Umbilical cord (tissue), 1 donor: ENCODE measurements at regions not wholly inside any gene's neighbourhood (a gene's known extent, or its start where the extent isn't known, plus 50 kb on each side); places are given as distances from the start of the nearest gene placed in this dataset.

ENCODE experiments used
- DNase-seq: peaks from one replicate; pipeline ENCODE4 v3.0.0-alpha.2; 2015; ENCODE audit warnings: low spot score

DNA sequence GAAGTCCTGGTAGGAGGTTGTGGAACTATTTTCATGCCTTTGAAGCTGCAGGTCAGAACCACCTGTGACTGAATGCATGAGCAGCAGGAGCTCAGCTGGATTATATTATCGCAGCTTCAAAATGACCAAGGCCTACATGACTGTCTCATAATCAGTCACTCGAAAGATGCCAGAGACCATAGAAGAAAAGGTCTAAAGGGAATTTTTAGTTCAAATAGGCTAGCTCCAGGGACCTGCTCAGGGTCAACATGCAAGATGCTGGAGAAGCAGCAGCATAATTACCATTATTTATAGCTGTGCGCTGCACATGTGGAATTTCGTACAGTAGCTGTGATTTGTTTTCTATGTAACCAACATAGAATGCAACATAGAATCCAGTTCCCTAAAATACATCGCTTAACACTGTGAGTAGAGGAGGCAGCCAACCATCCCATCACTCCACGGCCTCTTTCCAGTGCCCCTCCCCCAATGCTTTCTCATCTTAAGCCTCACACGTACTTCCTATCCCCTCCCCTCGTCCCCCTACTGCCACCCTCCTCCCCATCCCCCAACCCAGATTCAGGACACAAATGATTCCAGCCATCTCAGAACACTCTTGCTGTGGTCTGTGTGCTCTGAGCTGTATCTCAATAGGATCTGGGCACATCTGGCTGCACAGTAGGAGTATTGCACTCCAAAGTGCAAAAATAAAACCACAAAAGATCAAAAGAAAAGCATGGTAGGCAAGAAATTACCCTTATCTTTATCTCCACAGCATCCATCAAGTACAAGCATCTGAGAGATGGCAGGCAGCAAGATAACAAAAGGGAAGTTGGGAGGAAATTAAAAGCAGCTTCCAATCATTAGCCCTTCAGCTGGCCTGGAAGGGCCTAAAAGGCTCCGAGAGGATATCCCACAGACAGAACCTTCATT, 352.8 kb upstream of the SEMA6D start:
- peak; percentile 94 for DNase-seq

DNA sequence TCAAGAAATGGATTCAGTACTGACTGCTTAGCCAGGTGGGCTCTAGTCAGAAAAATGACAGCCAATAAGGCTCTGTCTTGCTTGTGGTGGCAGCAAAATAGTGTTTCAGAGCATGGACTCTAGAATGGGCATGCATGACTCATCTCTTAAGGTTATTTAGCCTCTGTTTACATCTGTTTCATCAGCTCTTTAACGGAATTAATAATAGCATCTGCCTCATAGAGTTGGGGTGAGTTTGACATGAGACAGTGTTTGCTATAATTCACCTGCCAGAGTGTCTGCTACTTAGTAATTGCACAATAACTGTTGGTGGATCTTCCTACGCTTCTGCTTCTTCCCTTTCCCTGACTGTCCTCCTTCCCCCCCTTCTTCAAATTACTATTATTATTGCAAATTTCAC, 350.4 kb upstream of the SEMA6D start:
- peak; percentile 36 for DNase-seq

DNA sequence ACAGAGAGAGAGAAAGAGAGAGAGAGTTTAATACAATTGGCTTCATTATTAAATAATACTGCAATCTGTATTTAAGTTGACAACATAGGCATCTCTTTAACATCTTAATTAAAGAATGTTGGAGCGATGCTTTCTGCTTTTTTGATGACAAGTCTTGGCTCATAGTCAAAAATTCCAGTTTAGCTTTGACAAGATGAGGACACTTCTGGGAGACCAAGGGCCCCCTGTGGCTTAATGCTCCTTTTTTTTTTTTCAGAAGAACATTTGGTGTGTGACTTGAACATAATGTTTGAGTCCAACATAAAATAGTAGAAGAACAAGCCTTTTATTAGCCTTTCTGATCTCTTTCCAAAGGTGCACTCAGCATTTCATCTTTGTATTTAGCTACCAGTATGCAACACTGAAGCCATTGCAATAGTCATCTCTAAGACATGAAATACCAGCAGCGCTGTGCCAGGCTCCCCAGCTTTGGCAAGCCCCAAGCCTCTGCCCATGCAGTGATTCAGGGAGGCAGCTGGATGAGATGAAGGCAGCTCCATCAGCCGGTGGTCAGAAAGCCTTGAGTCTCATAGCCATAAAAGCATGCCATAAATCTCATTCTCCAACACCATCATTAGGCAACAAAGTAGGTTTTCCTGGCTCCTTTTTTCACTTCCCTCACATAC, 349.4 kb upstream of the SEMA6D start:
- DNase-seq, result no peak

DNA sequence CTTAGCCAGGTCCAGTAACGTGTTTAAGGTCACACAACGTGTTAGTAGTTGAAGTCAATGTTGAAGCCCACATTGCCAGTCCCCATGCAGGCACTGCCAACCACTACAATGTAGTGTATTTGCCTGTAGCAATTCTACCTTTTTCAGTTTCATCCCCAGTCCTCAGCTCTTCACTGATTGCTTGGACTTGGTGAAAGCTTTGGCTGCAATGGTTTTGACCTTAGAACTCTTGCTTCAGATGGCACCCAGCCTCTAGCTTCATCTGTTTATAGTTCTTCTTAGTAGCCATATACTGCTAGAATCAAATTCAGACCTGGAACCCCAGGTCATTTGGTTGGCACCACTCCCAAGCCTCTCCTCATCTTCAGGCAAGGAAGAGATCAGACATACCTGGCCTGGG, 345.4 kb upstream of the SEMA6D start:
- DNase-seq, result no peak

DNA sequence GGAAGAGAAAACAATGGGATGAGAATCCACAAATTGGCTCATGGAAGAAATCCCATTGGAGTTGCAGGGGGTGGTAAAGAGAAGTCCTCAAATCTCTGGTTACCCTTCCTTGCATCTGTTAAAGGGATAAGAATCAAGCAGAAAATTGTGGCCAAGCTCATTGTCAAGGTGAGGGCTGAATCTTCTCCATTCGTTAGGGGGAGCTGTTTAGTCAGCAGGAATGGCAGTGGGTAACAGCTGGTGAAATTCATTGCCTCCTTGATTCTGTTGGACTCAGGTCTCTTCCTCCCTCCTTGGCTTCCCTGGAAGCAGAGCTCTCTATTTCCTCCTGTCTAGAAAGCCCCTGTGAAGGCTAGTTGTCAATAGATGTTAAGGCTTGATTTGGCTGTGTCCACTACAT, 343.1 kb upstream of the SEMA6D start:
- no peak for DNase-seq

DNA sequence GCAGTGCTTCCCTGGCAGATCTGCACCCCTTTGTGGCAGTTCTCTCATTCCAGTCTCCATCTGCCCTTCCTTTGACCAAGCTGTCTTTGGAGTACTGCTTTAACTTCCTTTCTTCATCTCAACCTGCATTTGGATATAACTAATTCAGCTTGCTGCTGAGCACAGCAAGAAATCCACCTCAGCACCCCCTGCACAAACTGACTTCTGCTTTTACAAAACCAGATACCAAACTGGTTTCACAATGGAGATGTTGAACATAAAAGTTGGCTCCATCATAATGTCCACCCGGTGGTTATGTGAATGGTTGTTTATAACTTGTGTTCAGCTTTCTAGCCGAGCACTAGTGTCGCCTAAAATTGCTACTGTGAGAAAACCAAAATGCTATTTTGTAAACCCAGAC, 341.1 kb upstream of the SEMA6D start:
- no peak for DNase-seq

DNA sequence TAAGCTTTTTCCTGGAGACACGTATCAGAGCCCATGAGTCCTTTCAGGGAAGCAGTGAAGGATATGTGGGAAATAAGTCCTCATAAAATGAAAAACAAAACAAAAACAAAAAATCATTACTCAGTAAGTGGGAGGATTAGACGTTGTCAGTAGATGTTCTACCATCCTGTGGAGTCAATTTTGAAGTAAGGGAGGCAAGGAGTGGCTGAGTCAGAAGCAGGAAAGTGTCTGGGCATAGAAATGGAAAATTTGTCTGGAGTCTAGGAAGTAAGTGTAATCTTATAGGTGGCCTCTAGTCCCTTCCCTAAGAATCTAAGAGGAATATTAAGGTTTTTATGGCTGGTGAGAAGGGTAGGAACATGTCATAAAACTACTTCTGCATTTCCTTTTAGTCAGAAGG, 339.8 kb upstream of the SEMA6D start:
- no peak for DNase-seq

DNA sequence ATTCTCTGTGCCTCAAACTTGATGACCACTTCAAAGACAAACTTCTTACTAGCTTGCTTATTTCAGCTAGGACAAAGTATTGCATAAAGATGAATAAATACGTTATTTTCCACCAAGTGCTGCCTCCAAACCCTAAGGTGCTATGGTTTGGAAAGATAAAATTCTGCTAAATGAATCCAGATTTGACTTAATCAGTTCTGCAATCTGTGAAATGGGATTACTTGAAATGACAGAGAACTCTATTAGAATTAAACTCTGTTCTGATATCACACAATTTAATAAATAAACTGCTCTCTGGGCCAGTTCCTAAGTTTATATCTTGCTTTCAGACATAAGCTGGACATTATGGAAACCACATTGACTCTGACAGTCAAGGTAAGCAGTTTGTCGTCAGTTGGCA, 338.8 kb upstream of the SEMA6D start:
- no peak for DNase-seq

DNA sequence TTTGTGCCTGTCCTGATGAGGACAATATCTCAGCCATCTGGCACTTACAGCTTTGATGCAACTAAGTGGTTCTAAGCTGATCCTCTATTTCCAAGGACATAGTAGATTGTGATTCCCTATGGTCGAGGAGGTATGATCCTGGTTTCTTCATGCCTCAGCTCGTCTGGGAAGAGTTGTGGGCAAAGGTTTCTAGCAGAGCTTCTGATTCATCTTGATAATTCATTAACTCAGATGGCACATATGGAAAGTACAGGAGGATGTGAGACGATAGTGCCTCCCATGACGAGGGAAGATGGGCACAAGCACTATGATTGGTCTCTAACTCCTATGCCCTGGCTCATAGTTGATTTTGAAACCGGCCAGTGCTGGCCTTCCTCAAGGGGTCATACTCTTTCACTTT, 334.2 kb upstream of the SEMA6D start:
- DNase-seq, result no peak

DNA sequence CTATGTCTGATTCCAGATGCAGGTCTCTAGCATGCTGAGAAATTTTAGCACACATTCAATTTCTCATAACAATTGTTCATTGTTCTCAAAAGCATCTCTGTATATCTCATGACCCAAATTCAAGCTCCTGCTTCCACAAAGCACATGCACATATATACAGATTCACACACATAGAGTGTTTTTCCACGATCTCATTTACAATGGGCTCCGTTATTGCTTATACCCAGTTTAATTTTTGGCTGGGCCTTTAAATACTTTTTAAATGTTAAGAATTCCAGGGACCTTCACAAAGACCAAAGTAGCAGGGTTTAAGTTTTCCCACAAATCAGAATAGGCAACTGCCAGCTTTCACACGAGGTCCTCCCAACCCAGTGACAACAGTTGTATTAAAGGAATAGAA, 333.5 kb upstream of the SEMA6D start:
- no peak for DNase-seq

DNA sequence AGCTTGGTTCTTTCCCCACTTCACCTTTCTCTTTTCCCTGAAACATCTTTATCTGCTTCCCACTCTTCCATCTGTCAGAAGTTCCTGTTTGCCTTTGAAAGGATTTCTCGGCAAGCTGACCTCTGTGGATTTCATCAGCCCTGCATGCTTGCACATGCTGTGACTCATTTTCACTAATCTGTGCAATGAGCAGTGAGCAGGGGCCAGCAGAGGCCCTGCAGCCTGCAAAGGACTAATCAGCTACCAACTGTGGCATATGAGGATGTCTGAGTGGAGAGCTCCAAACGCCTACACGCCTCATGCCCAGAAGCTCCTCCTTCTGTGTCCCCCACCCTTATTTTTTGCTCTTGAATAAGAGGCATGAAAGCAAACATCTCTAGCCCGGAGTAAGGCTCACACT, 333.0 kb upstream of the SEMA6D start:
- peak; percentile 73 for DNase-seq

DNA sequence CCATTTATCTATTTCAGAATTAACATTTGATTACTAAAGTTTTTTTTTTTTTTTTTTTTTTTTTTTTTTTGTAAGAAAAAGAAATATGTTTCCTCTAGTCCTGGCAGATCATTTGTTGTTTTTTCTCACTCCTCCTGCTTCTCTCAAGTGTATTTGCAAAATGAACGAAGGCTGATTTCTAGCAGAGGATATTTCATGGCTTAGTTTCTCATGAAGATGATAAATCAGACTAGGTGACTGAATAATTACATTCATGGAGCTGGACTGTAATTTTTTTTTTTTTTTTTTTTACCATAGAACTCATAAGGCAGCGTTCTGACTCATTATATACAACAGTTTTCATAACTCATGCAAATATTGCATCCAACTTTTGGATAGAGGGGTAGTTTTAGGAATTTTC, 332.5 kb upstream of the SEMA6D start:
- no peak for DNase-seq

DNA sequence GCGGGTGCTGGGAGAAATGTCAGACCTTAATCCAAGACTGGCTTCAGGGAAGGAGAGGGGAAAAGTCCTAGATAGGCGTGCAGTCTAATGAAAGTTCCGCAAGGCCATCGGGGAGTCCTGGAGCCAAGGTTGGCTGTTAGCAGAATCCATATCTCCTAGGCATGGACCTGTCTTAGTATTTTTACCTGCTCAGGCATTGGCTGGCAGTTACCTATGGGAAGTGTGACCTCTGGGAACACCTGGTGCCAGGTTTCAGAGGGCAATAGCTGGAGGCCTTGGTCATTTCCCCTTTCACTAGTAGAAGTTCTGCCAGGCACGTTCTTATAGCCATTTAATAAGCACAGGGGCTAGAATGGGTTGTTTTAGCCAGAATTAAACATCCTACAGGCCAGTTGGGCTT, 330.8 kb upstream of the SEMA6D start:
- no peak for DNase-seq

DNA sequence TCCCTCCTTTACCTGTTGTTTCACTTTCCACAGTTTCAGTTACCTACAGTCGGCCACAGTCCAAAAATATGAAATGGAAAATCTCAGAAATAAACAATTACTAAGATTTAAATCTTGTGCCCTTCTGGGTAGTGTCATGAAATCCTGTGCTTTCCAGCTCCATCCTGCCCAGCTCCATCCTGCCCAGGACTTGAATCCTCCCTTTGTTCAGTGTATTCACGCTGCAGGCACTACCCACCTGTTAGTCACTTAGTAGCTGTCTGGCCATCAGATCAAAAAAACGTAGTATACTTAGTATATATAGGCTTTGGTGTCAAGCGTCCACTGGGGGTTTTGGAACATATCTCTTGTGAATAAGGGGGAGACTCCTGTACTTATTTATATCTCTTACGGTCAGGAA, 329.0 kb upstream of the SEMA6D start:
- DNase-seq, result no peak

DNA sequence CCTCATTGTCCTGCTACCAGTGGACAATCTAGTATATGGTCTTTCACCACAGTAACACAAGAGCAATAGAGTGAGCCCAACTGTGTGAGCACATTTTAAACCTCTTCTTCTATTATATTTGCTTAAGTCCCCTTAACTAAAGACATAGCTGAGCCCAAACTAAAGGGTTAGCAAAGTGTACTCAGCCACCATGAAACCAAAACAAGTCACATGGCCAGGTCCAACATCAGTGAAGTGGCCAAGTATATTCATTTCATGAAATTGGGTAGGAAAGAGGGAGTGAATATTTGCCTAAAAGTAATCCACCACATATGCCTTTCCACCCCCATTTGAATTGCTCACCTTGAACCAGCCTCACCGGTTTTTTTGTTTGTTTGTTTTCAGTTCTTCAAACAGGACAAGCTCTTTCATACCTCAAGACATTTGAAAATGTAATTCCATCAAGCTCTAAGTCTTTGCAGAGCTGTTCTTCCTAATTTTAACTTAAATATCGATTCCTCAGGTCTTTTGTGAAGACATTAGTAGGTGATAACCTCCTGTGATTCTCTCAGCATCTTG, 327.0 kb upstream of the SEMA6D start:
- no peak for DNase-seq

DNA sequence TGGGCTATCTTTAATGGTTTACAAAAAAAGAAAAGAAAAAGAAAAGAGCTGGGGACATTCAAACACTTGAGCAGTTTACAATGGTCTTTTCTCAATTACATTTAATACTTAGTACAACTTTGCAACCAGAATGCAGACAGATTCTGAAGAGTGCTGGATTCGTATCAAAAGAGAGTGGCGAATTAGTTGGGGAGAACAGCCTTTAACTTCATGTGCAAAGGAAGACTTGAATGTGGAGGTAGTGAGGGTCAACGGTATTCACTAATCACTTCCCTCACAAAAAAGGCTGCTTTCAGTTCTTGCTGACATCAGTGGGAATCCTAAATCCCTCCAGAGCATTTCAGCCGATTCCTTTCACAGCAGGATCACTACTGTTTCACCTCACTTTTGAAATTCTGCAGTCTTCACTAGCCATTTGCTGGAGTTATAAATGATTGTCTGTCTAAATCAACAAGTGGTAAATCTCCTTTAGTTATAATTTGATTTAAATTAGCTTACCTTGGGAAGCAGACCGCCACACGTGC, 323.0 kb upstream of the SEMA6D start:
- DNase-seq, result no peak

DNA sequence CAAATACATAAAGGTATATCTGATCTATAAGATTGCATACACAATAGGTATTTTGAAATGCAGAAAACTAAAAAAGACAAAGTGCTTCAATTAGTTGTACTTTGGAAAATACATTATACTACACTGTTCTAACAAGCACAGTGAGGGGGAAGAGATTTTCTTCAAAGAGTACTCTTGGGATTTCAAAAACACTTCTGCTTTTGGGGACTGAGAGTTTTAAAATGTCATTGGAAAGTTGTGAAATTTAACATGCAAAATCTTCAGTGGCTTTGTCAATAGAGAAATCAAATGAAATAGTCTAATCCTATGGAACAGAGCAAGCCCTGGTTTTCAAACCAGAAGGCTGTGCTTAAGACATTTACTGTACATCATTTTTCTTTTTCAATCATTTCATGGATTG, 322.2 kb upstream of the SEMA6D start:
- DNase-seq, result no peak

DNA sequence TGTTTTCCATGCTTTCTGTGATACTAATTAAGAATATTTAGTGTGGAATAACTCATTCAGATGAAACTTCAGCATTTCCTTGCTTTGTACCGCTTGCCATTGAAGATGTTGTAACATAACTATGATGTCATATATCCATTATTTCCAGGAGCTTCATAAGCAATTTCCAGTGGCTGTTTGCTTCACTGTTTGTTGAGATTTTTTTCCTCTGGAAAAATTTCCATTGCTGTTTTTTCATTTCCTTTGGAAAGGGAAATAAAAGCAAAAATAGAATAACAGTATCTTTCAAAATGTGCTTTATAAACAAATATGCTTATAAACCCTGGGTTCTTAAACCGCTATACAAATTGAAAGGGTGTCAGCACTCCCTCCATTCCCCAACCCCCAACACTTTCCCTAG, 319.6 kb upstream of the SEMA6D start:
- no peak for DNase-seq

DNA sequence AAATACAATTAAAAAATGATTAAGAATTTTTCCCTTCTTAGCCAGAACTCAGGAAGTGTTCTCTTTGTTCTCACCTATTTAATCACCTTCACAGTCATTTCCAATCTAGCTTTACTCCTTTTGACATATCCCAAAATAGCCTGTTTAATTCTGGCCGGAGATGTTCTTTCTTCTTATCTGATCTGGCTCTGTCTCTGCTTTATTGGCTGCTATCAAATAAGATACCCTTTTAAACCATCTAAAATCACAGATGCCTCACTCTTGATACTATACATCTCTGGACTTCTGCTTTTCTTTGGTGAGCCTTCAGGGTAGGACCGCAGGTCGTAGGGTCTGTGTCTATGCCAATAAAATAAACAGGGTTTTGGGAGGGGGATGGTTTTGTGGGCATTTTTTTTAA, 319.2 kb upstream of the SEMA6D start:
- DNase-seq, result no peak

DNA sequence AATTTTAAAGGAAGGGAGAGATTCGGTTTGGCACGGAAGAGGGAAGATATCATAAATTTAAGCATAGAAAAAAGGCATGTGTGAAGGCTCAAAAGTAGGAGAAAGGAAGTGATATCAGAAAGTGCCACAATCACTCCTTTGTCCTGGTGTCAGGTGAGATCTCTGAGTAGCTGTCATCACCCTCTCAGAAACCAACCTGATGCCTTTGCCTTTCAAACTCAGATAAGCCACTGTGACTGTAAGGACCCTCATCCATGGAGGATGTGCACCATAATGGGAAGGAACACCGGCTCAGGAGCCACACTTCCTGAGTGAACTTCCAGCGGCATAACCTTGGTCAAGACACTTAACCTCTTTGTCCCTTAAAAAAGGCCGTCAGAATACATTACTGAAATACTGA, 318.7 kb upstream of the SEMA6D start:
- DNase-seq, result no peak

DNA sequence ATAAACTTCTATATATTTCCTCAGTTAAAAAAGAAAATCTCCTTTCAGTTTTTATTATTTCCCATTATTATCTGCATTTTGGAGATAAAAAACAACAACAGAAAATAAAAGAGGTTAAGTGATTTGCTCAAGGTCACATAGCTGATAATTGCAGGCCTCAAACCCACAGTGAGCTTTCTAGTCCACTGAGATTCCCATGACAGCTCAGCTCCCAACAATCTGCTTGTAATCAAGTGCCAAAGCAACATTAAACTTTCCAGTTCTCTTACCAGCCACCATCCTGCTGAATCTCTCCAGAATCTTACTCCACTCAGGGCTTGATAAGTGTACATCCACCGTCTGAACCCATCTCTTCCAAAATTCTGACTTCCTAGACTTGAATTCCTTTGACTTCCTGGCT, 318.2 kb upstream of the SEMA6D start:
- no peak for DNase-seq

DNA sequence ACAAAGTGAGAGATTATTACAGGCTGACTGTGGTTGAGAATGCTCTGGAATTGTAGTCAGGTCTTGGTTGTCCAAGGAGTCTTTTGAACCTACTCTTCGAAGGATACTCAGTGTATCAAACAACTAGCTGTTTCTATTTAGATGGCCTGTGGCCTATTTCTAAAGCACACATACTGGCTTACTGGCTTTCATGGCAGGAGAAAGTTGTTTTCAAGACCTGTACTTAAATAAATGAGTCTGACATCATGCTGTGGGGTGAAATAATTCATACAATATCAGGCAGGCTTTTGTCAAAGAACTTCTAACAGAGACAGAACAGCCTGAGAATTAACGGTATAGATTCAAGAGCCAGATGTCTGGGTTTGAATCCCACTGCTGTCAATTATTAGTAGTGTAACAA, 316.7 kb upstream of the SEMA6D start:
- no peak for DNase-seq

DNA sequence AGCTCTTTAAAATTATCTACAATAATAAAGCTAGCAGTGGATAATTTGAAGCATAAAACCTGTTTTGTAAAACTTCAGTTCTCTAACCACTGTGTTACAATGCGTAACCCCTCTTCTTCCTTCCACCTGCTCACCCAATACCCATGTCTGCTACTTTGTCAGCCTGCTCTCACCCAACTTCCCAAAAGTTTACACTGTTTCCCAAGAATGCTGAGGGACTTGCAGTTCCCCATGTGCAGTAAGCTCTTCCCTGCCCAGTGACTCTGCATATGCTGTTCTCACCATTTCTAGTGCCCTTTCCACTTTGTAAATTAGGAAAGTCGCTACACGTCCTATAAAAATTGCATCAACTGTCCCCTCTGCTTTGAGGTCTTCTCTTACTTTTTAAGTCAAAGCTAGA, 315.9 kb upstream of the SEMA6D start:
- DNase-seq, result no peak
